Endothelial cell of umbilical vein (primary cell): ENCODE measurements at regions not wholly inside any gene's neighbourhood (a gene's known extent, or its start where the extent isn't known, plus 50 kb on each side); places are given as distances from the start of the nearest gene placed in this dataset.

Experiments used
- BruUV-seq: library from RNA; stranded (reverse); fragments of 400-500 nt; replicated peaks from 2 replicates; lab custom pipeline; 2021; lab: Mats Ljungman, UMichigan
- CTCF ChIA-PET: fragments of 300-600, 350-600 bp; sonication (Branson Sonifier 250); formaldehyde crosslinking; loops from one replicate; lab custom pipeline; 2021; ENCODE audit warnings: antibody characterized with exemption, inconsistent platforms; lab: Charles Lee
- POLR2A ChIA-PET: fragments of 300-600, 350-600 bp; sonication (Branson Sonifier 250); formaldehyde crosslinking; loops from one replicate; lab custom pipeline; 2021; ENCODE audit warnings: antibody characterized with exemption, inconsistent platforms; lab: Charles Lee
- DNase-seq: peaks from one replicate; pipeline ENCODE4 v3.0.0-alpha.2; 2011; ENCODE audit warnings: low read depth, low spot score
- FAIRE-seq: peaks from 2 replicates; lab custom pipeline; 2011; peaks lifted over from hg19 to GRCh38; lab: Jason Lieb, UNC
- H2AFZ ChIP-seq: 2 replicates; pipeline ENCODE4 v1.6.0; 2012; ENCODE audit warnings: low read depth, low read length, control low read depth, inconsistent platforms
- H3K27ac ChIP-seq: 2 replicates; pipeline ENCODE4 v1.5.1; 2011; ENCODE audit warnings: low read depth, mild to moderate bottlenecking, control low read depth, low read length, moderate library complexity; ENCODE audit not compliant: insufficient read depth
- H3K27me3 ChIP-seq, 2 experiments: 2 replicates each; pipeline versions ENCODE4 v1.6.0 to v1.6.1; 2011; ENCODE audit warnings: low read length in 2 of 2, mixed read lengths in 1 of 2; ENCODE audit not compliant: control insufficient read depth in 2 of 2, insufficient read depth in 2 of 2
- H3K36me3 ChIP-seq, 2 experiments: 2 replicates in 1 of 2; 3 replicates in 1 of 2; pipeline ENCODE4 v1.5.1; 2011; ENCODE audit warnings: low read length in 2 of 2, mild to moderate bottlenecking in 1 of 2, moderate library complexity in 1 of 2; ENCODE audit not compliant: control insufficient read depth in 2 of 2, insufficient read depth in 2 of 2; ENCODE audit errors: extremely low read depth in 1 of 2
- H3K4me1 ChIP-seq: 3 replicates; pipeline ENCODE4 v1.5.1; 2011; ENCODE audit warnings: mild to moderate bottlenecking, low read length; ENCODE audit not compliant: control insufficient read depth, insufficient read depth; ENCODE audit errors: extremely low read depth
- H3K4me2 ChIP-seq: 2 replicates; pipeline ENCODE4 v1.6.1; 2011; ENCODE audit warnings: low read length, control low read depth, mixed read lengths; ENCODE audit not compliant: insufficient read depth
- H3K4me3 ChIP-seq, 3 experiments: fragments of 200-600 bp in 1 of 3; sonication (generic), shearing (Covaris generic) in 1 of 3; replicated peaks in 1 of 3; 2 replicates each; pipeline ENCODE4 v1.5.1; 2011 to 2016; ENCODE audit warnings: control low read depth in 3 of 3, low read length in 3 of 3, mild to moderate bottlenecking in 2 of 3, inconsistent platforms in 1 of 3, low read depth in 1 of 3, moderate library complexity in 1 of 3; ENCODE audit not compliant: insufficient read depth in 1 of 3
- H3K79me2 ChIP-seq: 2 replicates; pipeline ENCODE4 v1.6.0; 2012; ENCODE audit warnings: low read length, inconsistent platforms; ENCODE audit not compliant: control insufficient read depth, insufficient read depth
- H3K9ac ChIP-seq: replicated peaks from 2 replicates; pipeline ENCODE3; 2011; ENCODE audit warnings: low read length, control low read depth; ENCODE audit not compliant: insufficient read depth; ENCODE audit errors: extremely low read depth
- H3K9me1 ChIP-seq: replicated peaks from 3 replicates; pipeline ENCODE4 v1.6.0; 2011; ENCODE audit warnings: mild to moderate bottlenecking, low read length; ENCODE audit not compliant: control insufficient read depth, insufficient read depth; ENCODE audit errors: extremely low read depth
- H3K9me3 ChIP-seq: replicated peaks from 2 replicates; pipeline ENCODE4 v1.5.1; 2012; ENCODE audit warnings: low read length, inconsistent platforms; ENCODE audit not compliant: control insufficient read depth, insufficient read depth
- H4K20me1 ChIP-seq: replicated peaks from 2 replicates; pipeline ENCODE3; 2011; ENCODE audit warnings: mild to moderate bottlenecking, low read length; ENCODE audit not compliant: control insufficient read depth, insufficient read depth; ENCODE audit errors: extremely low read depth
- CTCF ChIP-seq, 2 donors: IDR thresholded peaks; 1 replicate in 1 of 2; 2 replicates in 1 of 2; pipeline ENCODE4 v1.5.1; 2011; ENCODE audit warnings: low read length in 2 of 2, mild to moderate bottlenecking in 2 of 2, moderate library complexity in 2 of 2, control low read depth in 1 of 2, inconsistent platforms in 1 of 2, low read depth in 1 of 2; ENCODE audit not compliant: insufficient read depth in 1 of 2; ENCODE audit errors: extremely low read depth in 1 of 2
- EZH2 ChIP-seq: IDR thresholded peaks from 2 replicates; pipeline ENCODE4 v1.6.1; 2012; ENCODE audit warnings: borderline replicate concordance, low read depth, mild to moderate bottlenecking, moderate library complexity, low read length, inconsistent platforms; ENCODE audit not compliant: severe bottlenecking
- FOS ChIP-seq: IDR thresholded peaks from 2 replicates; pipeline ENCODE4 v1.6.1; 2011; ENCODE audit warnings: mild to moderate bottlenecking, low read length, moderate library complexity, borderline replicate concordance; ENCODE audit not compliant: insufficient read depth
- GATA2 ChIP-seq: IDR thresholded peaks from 2 replicates; pipeline ENCODE4 v1.7.0; 2011; ENCODE audit warnings: low read depth, mild to moderate bottlenecking, moderate library complexity, mixed read lengths, low read length; ENCODE audit not compliant: insufficient read length, insufficient read depth
- JUN ChIP-seq: IDR thresholded peaks from 2 replicates; pipeline ENCODE4 v1.6.1; 2011; ENCODE audit warnings: borderline replicate concordance, low read depth; ENCODE audit not compliant: insufficient read length, insufficient read depth
- MAX ChIP-seq: IDR thresholded peaks from 2 replicates; pipeline ENCODE4 v1.6.1; 2011; ENCODE audit not compliant: insufficient read depth, insufficient read length
- MYC ChIP-seq: IDR thresholded peaks from one replicate; pipeline ENCODE4 v1.6.1; 2011; ENCODE audit warnings: mild to moderate bottlenecking, low read depth, low read length
- POLR2A ChIP-seq: IDR thresholded peaks from 2 replicates; pipeline ENCODE4 v1.6.1; 2012; ENCODE audit warnings: low read depth, mild to moderate bottlenecking, control low read depth, low read length
- POLR2AphosphoS5 ChIP-seq: IDR thresholded peaks from 2 replicates; pipeline ENCODE4 v1.6.1; 2012; ENCODE audit warnings: low read depth, mild to moderate bottlenecking, control low read depth, low read length, moderate library complexity; ENCODE audit not compliant: insufficient read depth
- dilution Hi-C: fragments of 300-500 bp; cut with MboI; formaldehyde crosslinking; loops from one replicate; pipeline ENCODE4 v1.15.0; 2019; ENCODE audit warnings: low sequenced_read_pairs; ENCODE audit not compliant: extremely low pct_ligation_motif_present
- intact Hi-C: fragments of 100-400 bp; cut with micrococcal nuclease; formaldehyde crosslinking; loops from one replicate; pipeline ENCODE4 v1.10.0; 2022

- Histone ChIP-seq H4K20me1 (no peaks in the 10 kb centered on the region), H3K9me3 (peaks cover 5% of the 10 kb centered on the region), H3K4me3 (no peak overlapping the region), H3K4me2 (no peak overlapping the region), H3K27ac (no peak overlapping the region), H3K27me3 (no peaks in the 10 kb centered on the region), H3K9me1 (no peaks in the 10 kb centered on the region), H3K79me2 (no peaks in the 10 kb centered on the region), H3K36me3 (no peaks in the 10 kb centered on the region), H3K4me1 (no peaks in the 10 kb centered on the region), H3K9ac (no peak overlapping the region), H2AFZ (no peak overlapping the region)
- FAIRE-seq (no peak), DNase-seq (no peak)
- dilution Hi-C loops (no loop called here), intact Hi-C loops (no loop called here)
- TF ChIP-seq POLR2AphosphoS5 (no peak), FOS (no peak), MYC (no peak), MAX (no peak), EZH2 (no peak), JUN (no peak), POLR2A (no peak), GATA2 (no peak), CTCF (IDR thresholded peaks at IDR 0.05; ENCODE audit: extremely low read depth in 1 of 2, insufficient read depth in 1 of 2, low read depth in 1 of 2, low read length in 2 of 2) (no peak)
- ChIA-PET POLR2A (no interaction called here), CTCF (no interaction called here)
- BruUV-seq: no TSS peak
Measured at GRCh38 chr13:83984793-83985192, 102.5 kb upstream of the SLITRK1 start.
